ENCODE measurements at regions not wholly inside any gene's neighbourhood (a gene's known extent, or its start where the extent isn't known, plus 50 kb on each side); places are given as distances from the start of the nearest gene placed in this dataset.

DNA sequence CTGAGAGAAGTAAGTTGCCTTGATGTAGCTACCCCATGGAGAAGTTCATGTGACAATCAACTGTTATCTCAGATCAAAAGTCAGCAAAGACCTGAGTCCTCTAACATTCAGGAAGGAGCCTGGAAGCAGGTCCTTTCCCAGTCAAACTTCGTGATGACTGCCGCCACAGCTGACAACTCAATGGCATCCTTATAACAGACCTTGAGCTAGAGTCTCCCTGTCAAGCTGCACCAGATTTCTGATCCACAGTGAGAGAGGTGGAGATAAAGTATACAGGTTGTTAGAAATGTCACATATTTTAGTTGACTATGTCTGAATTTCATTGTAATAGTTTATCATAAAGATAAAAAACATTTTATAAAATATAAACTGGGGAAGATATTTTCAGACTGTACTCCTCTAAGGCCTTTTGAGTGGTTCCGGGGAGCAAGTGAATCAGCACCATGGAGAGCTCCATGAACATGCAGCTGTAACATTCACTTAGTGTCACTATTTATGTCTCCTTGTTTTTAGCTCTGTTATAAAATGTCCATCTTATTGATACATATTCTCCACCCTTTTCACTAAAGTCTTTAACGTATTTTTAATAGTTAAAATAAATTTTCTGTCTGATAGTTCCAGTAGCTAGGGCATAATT, 1653.5 kb upstream of the AGA start:
- Mint-ChIP-seq H3K4me1 (no peaks in the 10 kb centered on the region), H3K4me3 (no peak overlapping the region), H3K27me3 (ENCODE audit: low read depth) (no peaks in the 10 kb centered on the region), H3K36me3 (ENCODE audit: low read depth) (no peaks in the 10 kb centered on the region), H3K9me3 (no peaks in the 10 kb centered on the region), H3K27ac (no peak overlapping the region)
- TF ChIP-seq, protein P1, sequence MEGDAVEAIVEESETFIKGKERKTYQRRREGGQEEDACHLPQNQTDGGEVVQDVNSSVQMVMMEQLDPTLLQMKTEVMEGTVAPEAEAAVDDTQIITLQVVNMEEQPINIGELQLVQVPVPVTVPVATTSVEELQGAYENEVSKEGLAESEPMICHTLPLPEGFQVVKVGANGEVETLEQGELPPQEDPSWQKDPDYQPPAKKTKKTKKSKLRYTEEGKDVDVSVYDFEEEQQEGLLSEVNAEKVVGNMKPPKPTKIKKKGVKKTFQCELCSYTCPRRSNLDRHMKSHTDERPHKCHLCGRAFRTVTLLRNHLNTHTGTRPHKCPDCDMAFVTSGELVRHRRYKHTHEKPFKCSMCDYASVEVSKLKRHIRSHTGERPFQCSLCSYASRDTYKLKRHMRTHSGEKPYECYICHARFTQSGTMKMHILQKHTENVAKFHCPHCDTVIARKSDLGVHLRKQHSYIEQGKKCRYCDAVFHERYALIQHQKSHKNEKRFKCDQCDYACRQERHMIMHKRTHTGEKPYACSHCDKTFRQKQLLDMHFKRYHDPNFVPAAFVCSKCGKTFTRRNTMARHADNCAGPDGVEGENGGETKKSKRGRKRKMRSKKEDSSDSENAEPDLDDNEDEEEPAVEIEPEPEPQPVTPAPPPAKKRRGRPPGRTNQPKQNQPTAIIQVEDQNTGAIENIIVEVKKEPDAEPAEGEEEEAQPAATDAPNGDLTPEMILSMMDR (IDR thresholded peaks at IDR 0.05; ENCODE audit: unreplicated experiment in 3 of 3), result no peak

DNA sequence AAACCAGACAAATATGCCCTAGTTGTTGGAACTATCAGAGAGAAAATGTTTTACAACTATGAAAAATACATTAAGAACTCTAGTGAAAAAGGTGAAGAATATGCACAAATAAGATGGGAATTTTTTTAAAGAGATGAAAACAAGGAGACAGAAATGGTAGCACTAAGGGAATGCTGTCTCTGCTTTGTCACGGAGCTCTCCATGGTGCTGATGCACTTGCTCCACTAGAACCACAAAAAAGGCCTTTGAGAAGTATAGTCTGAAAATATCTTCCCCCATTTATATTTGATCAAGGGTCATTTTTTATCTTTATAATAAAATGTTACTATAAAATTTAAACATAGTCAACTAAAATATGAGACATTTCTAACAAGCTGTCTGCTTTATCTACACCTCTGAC, 1655.5 kb upstream of the AGA start:
- no peaks in the 10 kb centered on the region for H3K9me3 Mint-ChIP-seq
- H3K27ac Mint-ChIP-seq, result no peak overlapping the region
- no peaks in the 10 kb centered on the region for H3K36me3 Mint-ChIP-seq (ENCODE audit: low read depth)
- H3K27me3 Mint-ChIP-seq (ENCODE audit: low read depth), result no peaks in the 10 kb centered on the region
- no peak overlapping the region for H3K4me3 Mint-ChIP-seq
- H3K4me1 Mint-ChIP-seq, result no peaks in the 10 kb centered on the region
- TF ChIP-seq, protein P1 (IDR thresholded peaks at IDR 0.05; ENCODE audit: unreplicated experiment in 3 of 3), result no peak

DNA sequence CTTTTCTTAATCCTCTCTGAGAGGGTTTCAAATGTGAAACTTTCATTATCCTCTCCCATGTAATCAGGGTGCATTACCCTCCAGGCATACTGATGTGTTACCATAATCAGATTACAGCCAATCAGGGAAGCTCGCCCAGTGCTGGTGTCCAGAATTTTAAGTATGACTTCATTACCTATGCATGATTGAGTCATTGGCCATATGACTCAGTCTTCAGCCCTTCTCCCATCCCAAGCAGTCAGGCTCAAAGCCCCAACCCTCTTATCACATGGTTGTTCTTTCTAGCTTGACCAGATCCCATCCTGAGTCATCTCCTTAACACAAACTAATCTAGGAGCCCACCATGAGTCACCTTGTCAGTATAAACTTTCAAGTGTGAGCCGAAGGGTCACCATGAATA, 1668.1 kb upstream of the AGA start:
- Mint-ChIP-seq H3K9me3 (no peaks in the 10 kb centered on the region), H3K27ac (no peak overlapping the region), H3K27me3 (ENCODE audit: low read depth) (no peaks in the 10 kb centered on the region), H3K4me1 (no peaks in the 10 kb centered on the region), H3K36me3 (ENCODE audit: low read depth) (no peaks in the 10 kb centered on the region), H3K4me3 (no peak overlapping the region)
- TF ChIP-seq, protein P1 (IDR thresholded peaks at IDR 0.05; ENCODE audit: unreplicated experiment in 3 of 3), result no peak

DNA sequence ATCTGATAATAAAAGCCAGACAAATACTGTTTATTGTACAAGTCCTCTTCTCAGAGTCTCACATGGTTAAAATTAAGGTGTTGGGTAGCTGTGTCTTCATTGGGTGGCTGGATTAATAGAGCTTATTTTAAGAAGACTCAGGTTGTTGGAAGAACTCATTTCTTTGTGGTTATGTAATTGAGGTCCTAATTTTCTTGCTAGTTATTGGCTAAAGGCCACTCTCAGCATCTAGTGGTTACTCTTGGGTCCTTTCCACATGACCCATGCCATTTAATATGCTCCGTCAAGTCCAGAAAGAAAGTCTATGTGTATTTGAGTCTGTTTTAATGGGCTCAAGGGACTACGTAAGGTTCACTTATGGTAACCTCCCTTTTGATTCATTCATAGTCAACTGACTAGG, 1668.6 kb upstream of the AGA start:
- Mint-ChIP-seq H3K27ac (no peak overlapping the region), H3K36me3 (ENCODE audit: low read depth) (no peaks in the 10 kb centered on the region), H3K9me3 (no peaks in the 10 kb centered on the region), H3K27me3 (ENCODE audit: low read depth) (no peaks in the 10 kb centered on the region), H3K4me3 (no peak overlapping the region), H3K4me1 (no peaks in the 10 kb centered on the region)
- TF ChIP-seq, protein P1 (IDR thresholded peaks at IDR 0.05; ENCODE audit: unreplicated experiment in 3 of 3), result no peak

DNA sequence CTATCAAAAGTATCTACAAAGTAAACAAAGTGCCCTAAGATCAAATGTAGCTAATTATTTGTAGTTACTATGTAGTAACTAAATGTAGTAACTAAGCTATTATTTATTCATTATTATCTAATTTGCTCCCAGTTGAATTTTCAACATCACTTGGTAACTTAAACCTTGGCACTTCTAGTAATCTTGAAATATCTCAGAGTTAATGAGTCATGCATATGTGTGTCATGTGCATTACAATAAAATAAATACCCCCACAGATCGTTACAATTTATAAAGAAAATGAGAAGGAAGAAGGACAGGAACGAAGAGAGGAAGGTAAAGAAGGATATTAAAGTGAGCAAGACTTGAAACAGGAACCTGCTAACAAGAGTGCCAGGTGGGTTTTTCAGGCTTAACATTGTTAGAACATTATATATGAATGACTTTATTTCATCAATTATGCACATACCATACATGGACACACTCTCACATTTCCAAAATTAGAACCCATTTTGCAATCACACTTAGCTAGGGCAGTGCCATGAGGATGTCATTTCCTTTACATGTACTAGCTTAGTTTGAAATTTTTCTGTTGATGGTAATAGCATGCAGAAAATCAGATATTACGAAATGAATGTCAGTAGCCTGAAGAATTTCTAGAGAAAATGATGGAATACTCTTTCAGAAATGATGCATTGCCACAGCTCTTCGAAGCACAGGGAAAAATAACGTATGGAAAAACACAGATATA, 1670.4 kb upstream of the AGA start:
- Mint-ChIP-seq H3K27ac (no peak overlapping the region), H3K4me3 (no peak overlapping the region)

More for the DNA sequence above, 1670.4 kb upstream of the AGA start:
- H3K4me1 Mint-ChIP-seq, result peaks cover 4% of the 10 kb centered on the region
- TF ChIP-seq, protein P1 (IDR thresholded peaks at IDR 0.05; ENCODE audit: unreplicated experiment in 3 of 3), result no peak
- H3K9me3 Mint-ChIP-seq, result no peaks in the 10 kb centered on the region
- peaks cover 5% of the 10 kb centered on the region for H3K27me3 Mint-ChIP-seq (ENCODE audit: low read depth)
- no peaks in the 10 kb centered on the region for H3K36me3 Mint-ChIP-seq (ENCODE audit: low read depth)
